HUES64 (cell line): ENCODE measurements at regions not wholly inside any gene's neighbourhood (a gene's known extent, or its start where the extent isn't known, plus 50 kb on each side); places are given as distances from the start of the nearest gene placed in this dataset.
A peak's percentile ranks its signal among the peaks of the same experiment; 100 is the strongest.
"Not testable (repeated sequence)": the region's sequence is repeated elsewhere in the genome, so short reads cannot be mapped to it uniquely, and the experiment has no call there.

Experiments
- H3K27ac ChIP-seq: 2 replicates; pipeline ENCODE4 v1.7.0; 2013; ENCODE audit warnings: low read depth, low read length, inconsistent platforms
- H3K27me3 ChIP-seq: 2 replicates; pipeline ENCODE4 v1.6.1; 2013; ENCODE audit warnings: mild to moderate bottlenecking, low read length; ENCODE audit not compliant: insufficient read depth
- H3K36me3 ChIP-seq: 2 replicates; pipeline ENCODE4 v1.6.1; 2013; ENCODE audit warnings: mild to moderate bottlenecking, low read length; ENCODE audit not compliant: insufficient read depth
- H3K4me1 ChIP-seq: 2 replicates; pipeline ENCODE4 v1.6.1; 2013; ENCODE audit warnings: mild to moderate bottlenecking, low read length, moderate library complexity; ENCODE audit not compliant: insufficient read depth
- H3K4me3 ChIP-seq: 2 replicates; pipeline ENCODE4 v1.5.1; 2013; ENCODE audit warnings: mild to moderate bottlenecking, low read length, moderate library complexity
- H3K9ac ChIP-seq: 2 replicates; pipeline ENCODE4 v1.6.1; 2013; ENCODE audit warnings: mild to moderate bottlenecking, low read depth, low read length
- H3K9me3 ChIP-seq: 2 replicates; pipeline ENCODE4 v1.6.1; 2013; ENCODE audit warnings: low read depth, low read length; ENCODE audit not compliant: insufficient read depth
- WGBS: fragments of 150-250, 120-280 bp; methylation state at CpG from one replicate; pipeline ENCODE4 v1.1.7; 2013; ENCODE audit warnings: missing lambda C conversion rate; 5-methylcytosine and 5-hydroxymethylcytosine counted together

GRCh38 chr11:90491466-90491865 is 268.6 kb upstream of the CHORDC1 start:
- Histone ChIP-seq H3K9ac (no peak overlapping the region), H3K4me1 (no peaks in the 10 kb centered on the region), H3K4me3 (no peak overlapping the region), H3K9me3 (no peaks in the 10 kb centered on the region), H3K27me3 (no peaks in the 10 kb centered on the region), H3K36me3 (no peaks in the 10 kb centered on the region), H3K27ac (no peak overlapping the region)
- 86% methylated on average over 2 of the region's 2 CpGs for WGBS

- no peak overlapping the region for H3K9ac ChIP-seq
- no peaks in the 10 kb centered on the region for H3K9me3 ChIP-seq
- no peaks in the 10 kb centered on the region for H3K4me1 ChIP-seq
- 10% methylated on average over 1 of the region's 2 CpGs for WGBS
- H3K27me3 ChIP-seq = no peaks in the 10 kb centered on the region
- H3K36me3 ChIP-seq = no peaks in the 10 kb centered on the region
- no peak overlapping the region for H3K4me3 ChIP-seq
- H3K27ac ChIP-seq = no peak overlapping the region
Observed at GRCh38 chr11:90476442-90477007, 253.7 kb upstream of the CHORDC1 start.

DNA sequence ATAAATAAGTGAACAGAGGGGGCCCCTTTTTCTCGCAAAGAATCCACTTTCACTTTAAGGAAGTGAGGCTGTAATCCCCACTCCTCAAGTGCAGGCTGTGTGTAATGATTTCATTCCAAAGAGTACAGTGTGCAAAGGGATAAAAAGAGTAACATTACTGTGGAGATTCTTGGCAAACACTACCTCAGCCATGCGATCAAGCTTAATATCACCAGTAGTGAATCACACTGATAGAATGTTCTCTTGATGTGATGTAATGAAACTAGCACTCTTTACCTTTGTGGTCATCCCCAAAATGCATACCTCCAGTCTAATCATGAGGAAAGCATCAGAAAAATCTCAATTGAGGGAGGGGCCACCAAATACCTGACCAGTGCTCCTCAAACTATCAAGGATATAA is 246.1 kb upstream of the CHORDC1 start:
- no peaks in the 10 kb centered on the region for H3K36me3 ChIP-seq
- H3K4me1 ChIP-seq = no peaks in the 10 kb centered on the region
- no peak overlapping the region for H3K9ac ChIP-seq
- WGBS = 100% methylated on average over 1 of the region's 2 CpGs
- no peak overlapping the region for H3K27ac ChIP-seq
- no peaks in the 10 kb centered on the region for H3K9me3 ChIP-seq
- no peaks in the 10 kb centered on the region for H3K27me3 ChIP-seq
- no peak overlapping the region for H3K4me3 ChIP-seq

GRCh38 chr11:90465553-90465952 is 242.7 kb upstream of the CHORDC1 start:
- H3K9ac ChIP-seq = no peak overlapping the region
- no peak overlapping the region for H3K27ac ChIP-seq
- no peaks in the 10 kb centered on the region for H3K36me3 ChIP-seq
- H3K27me3 ChIP-seq = no peaks in the 10 kb centered on the region
- WGBS = 93% methylated on average over 3 of the region's 5 CpGs
- no peaks in the 10 kb centered on the region for H3K9me3 ChIP-seq
- no peaks in the 10 kb centered on the region for H3K4me1 ChIP-seq
- H3K4me3 ChIP-seq = no peak overlapping the region

GRCh38 chr11:90455347-90455920 is 232.6 kb upstream of the CHORDC1 start:
- not testable (repeated sequence) for H3K4me3 ChIP-seq, H3K9me3 ChIP-seq, H3K27me3 ChIP-seq, H3K9ac ChIP-seq, H3K36me3 ChIP-seq, H3K27ac ChIP-seq
- H3K4me1 ChIP-seq = peaks cover 10% of the 10 kb centered on the region
- 84% methylated on average over 6 of the region's 6 CpGs for whole genome bisulfite sequencing

- Histone ChIP-seq H3K27me3 (no peaks in the 10 kb centered on the region), H3K36me3 (no peaks in the 10 kb centered on the region), H3K27ac (no peak overlapping the region), H3K9ac (no peak overlapping the region), H3K4me1 (peaks cover 10% of the 10 kb centered on the region), H3K4me3 (no peak overlapping the region), H3K9me3 (no peaks in the 10 kb centered on the region)
Observed at GRCh38 chr11:90453525-90453924, 230.7 kb upstream of the CHORDC1 start.

DNA sequence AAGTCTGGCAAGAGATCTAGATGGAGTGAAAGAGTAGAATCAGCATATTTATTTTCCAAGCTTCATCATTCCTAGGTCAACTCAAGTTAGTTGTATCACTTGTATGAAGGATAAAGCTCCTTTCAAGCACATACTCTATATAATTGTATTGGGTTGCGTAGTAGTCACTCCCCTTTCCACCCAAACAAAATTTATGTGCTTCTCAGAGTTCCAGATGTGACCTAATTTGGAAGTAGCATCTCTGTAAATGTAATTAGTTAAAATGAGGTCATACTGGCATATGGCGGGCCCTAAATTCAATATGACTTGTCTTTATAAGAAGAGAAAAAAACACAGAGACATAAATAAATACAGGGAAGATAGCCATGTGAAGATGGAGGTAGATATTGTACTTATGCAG is 226.8 kb upstream of the CHORDC1 start:
- 89% methylated on average over 1 of the region's 2 CpGs for WGBS
- Histone ChIP-seq H3K36me3 (no peaks in the 10 kb centered on the region), H3K4me3 (no peak overlapping the region), H3K4me1 (peaks cover 10% of the 10 kb centered on the region), H3K27me3 (no peaks in the 10 kb centered on the region), H3K9me3 (no peaks in the 10 kb centered on the region), H3K9ac (no peak overlapping the region), H3K27ac (no peak overlapping the region)

GRCh38 chr11:90448256-90448655 is 225.4 kb upstream of the CHORDC1 start:
- Histone ChIP-seq H3K9ac (no peak overlapping the region), H3K9me3 (no peaks in the 10 kb centered on the region), H3K27me3 (no peaks in the 10 kb centered on the region), H3K36me3 (no peaks in the 10 kb centered on the region), H3K27ac (no peak overlapping the region), H3K4me3 (no peak overlapping the region), H3K4me1 (peaks cover 1% of the 10 kb centered on the region)
- WGBS = 94% methylated on average over 4 of the region's 4 CpGs

DNA sequence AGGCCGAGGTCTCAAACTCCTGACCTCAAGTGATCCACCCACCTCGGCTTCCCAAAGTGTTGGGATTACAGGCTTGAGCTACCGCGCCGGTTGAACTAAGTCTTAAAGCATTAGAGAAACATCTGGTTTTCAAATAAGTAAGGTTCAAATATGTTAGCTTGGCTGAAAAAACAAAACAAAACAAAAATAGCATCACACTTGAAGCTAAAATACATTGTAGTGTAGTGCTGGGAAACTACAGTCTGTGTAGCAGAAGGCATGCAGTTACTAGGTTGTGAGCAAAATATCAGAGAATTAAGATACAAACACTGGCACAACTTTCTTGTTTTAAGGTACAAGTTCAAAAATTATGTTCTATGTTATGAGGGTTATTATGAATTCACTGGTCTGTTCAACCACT is 224.8 kb upstream of the CHORDC1 start:
- Histone ChIP-seq H3K9ac (no peak overlapping the region), H3K4me3 (no peak overlapping the region), H3K9me3 (no peaks in the 10 kb centered on the region), H3K27ac (no peak overlapping the region), H3K36me3 (no peaks in the 10 kb centered on the region), H3K4me1 (no peaks in the 10 kb centered on the region), H3K27me3 (no peaks in the 10 kb centered on the region)
- 95% methylated on average over 5 of the region's 5 CpGs for WGBS

- Histone ChIP-seq H3K36me3 (no peaks in the 10 kb centered on the region), H3K27ac (no peak overlapping the region), H3K4me1 (no peaks in the 10 kb centered on the region), H3K4me3 (no peak overlapping the region), H3K27me3 (no peaks in the 10 kb centered on the region), H3K9ac (no peak overlapping the region), H3K9me3 (no peaks in the 10 kb centered on the region)
- 86% methylated on average over 2 of the region's 2 CpGs for WGBS
Observed at GRCh38 chr11:90446207-90446606, 223.4 kb upstream of the CHORDC1 start.

GRCh38 chr11:90438069-90438468 is 215.2 kb upstream of the CHORDC1 start:
- Histone ChIP-seq H3K9me3 (no peaks in the 10 kb centered on the region), H3K27ac (peak overlapping the region; percentile 88), H3K4me3 (peak overlapping the region; percentile 33), H3K4me1 (peaks cover 38% of the 10 kb centered on the region), H3K27me3 (no peaks in the 10 kb centered on the region), H3K36me3 (no peaks in the 10 kb centered on the region), H3K9ac (peak overlapping the region; percentile 30)
- 86% methylated on average over 3 of the region's 4 CpGs for WGBS

DNA sequence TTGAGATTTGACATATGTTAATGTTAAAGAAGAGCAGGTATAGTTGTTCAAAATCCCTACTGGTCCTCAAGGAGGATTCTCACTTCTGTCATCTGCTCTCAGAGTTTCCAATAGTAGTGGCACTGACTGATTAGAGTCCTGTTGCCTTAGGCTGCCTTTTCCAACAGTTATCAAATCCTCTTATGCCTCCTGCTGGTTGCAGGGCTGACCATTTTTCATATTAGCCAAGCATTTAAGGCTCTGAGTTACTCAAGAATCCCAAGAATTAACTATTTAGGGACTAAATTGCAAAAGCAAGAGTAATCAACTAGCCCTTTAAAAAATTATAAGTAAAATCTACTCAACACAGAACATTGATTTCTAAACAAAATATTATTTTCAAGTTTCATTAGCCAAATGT is 212.0 kb upstream of the CHORDC1 start:
- Histone ChIP-seq H3K36me3 (no peaks in the 10 kb centered on the region), H3K9ac (no peak overlapping the region), H3K4me1 (peaks cover 36% of the 10 kb centered on the region), H3K27me3 (no peaks in the 10 kb centered on the region), H3K4me3 (no peak overlapping the region), H3K27ac (no peak overlapping the region), H3K9me3 (no peaks in the 10 kb centered on the region)
